ENCODE measurements at regions not wholly inside any gene's neighbourhood (a gene's known extent, or its start where the extent isn't known, plus 50 kb on each side); places are given as distances from the start of the nearest gene placed in this dataset.

DNA sequence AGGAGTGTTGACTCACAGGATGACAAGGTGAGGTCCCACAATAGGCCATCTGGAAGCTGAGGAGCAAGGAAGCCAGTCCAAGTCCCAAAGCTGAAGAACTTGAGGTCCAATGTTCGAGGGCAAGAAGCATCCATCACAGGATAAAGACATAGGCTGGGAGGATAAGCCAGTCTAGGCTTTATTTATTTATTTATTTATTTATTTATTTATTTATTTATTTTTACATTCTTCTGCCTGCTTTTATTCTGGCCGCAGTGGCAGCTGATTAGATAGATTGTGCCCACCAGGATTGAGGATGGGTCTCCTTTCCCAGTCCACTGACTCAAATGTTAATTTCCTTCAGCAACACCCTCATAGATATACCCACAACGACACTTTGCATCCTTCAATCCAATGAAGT, 472.2 kb upstream of the DPPA4 start:
- DNase-seq (ENCODE audit: low read depth): no peak
- Histone ChIP-seq H3K4me3 (ENCODE audit: low read depth, low read length) (no peak overlapping the region), H3K36me3 (ENCODE audit: control insufficient read depth, insufficient read depth, low read length) (no peaks in the 10 kb centered on the region), H3K27me3 (ENCODE audit: control insufficient read depth, insufficient read depth, low read length) (no peaks in the 10 kb centered on the region)
- FAIRE-seq: no peak
- TF ChIP-seq, protein P1, sequence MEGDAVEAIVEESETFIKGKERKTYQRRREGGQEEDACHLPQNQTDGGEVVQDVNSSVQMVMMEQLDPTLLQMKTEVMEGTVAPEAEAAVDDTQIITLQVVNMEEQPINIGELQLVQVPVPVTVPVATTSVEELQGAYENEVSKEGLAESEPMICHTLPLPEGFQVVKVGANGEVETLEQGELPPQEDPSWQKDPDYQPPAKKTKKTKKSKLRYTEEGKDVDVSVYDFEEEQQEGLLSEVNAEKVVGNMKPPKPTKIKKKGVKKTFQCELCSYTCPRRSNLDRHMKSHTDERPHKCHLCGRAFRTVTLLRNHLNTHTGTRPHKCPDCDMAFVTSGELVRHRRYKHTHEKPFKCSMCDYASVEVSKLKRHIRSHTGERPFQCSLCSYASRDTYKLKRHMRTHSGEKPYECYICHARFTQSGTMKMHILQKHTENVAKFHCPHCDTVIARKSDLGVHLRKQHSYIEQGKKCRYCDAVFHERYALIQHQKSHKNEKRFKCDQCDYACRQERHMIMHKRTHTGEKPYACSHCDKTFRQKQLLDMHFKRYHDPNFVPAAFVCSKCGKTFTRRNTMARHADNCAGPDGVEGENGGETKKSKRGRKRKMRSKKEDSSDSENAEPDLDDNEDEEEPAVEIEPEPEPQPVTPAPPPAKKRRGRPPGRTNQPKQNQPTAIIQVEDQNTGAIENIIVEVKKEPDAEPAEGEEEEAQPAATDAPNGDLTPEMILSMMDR (IDR thresholded peaks at IDR 0.05; ENCODE audit: insufficient read depth, low read length, severe bottlenecking): no peak

DNA sequence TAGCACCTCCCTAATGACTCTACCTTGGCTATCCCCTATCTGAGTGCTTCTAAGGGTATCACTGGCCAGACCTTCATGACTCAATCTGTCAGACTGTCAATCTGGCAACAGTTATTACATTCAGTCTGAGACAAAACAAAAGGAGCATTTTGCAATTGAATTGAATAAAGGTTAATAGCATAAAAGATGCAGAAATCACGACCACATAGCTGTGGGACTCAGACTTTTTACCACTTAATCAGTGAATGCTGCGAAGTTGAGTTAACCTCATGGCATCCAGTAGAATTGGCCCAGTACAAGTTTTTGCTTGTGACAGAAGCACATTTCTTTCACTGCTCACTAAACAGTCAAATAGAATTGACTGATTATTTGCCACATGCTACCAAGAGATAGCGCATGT, 480.7 kb upstream of the DPPA4 start:
- FAIRE-seq (no peak), DNase-seq (ENCODE audit: low read depth) (no peak)
- Histone ChIP-seq H3K36me3 (ENCODE audit: control insufficient read depth, insufficient read depth, low read length) (no peaks in the 10 kb centered on the region), H3K4me3 (ENCODE audit: low read depth, low read length) (no peak overlapping the region), H3K27me3 (ENCODE audit: control insufficient read depth, insufficient read depth, low read length) (no peaks in the 10 kb centered on the region)
- TF ChIP-seq, protein P1 (IDR thresholded peaks at IDR 0.05; ENCODE audit: insufficient read depth, low read length, severe bottlenecking): no peak

DNA sequence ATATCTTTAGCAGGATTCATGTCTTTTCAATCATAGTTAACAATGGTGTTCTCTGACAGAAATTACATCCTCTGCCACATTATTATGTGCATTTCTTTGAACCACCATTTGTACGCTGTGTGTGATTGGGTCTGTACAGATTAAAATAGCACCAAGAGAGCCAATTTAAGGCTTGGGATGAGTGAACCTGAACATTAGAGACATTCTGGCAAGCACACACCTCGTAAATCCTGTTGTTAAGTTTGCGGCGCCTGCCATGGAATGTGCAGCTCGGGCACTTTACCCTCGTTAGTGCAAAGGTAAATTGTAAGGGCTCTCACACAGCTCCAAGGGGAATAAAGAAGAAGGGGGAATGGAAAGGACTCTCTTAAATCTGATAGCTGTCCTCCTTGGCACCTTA, 482.4 kb upstream of the DPPA4 start:
- Histone ChIP-seq H3K36me3 (ENCODE audit: control insufficient read depth, insufficient read depth, low read length) (no peaks in the 10 kb centered on the region), H3K4me3 (ENCODE audit: low read depth, low read length) (no peak overlapping the region), H3K27me3 (ENCODE audit: control insufficient read depth, insufficient read depth, low read length) (no peaks in the 10 kb centered on the region)
- FAIRE-seq: no peak
- TF ChIP-seq, protein P1 (IDR thresholded peaks at IDR 0.05; ENCODE audit: insufficient read depth, low read length, severe bottlenecking): no peak
- no peak for DNase-seq (ENCODE audit: low read depth)

DNA sequence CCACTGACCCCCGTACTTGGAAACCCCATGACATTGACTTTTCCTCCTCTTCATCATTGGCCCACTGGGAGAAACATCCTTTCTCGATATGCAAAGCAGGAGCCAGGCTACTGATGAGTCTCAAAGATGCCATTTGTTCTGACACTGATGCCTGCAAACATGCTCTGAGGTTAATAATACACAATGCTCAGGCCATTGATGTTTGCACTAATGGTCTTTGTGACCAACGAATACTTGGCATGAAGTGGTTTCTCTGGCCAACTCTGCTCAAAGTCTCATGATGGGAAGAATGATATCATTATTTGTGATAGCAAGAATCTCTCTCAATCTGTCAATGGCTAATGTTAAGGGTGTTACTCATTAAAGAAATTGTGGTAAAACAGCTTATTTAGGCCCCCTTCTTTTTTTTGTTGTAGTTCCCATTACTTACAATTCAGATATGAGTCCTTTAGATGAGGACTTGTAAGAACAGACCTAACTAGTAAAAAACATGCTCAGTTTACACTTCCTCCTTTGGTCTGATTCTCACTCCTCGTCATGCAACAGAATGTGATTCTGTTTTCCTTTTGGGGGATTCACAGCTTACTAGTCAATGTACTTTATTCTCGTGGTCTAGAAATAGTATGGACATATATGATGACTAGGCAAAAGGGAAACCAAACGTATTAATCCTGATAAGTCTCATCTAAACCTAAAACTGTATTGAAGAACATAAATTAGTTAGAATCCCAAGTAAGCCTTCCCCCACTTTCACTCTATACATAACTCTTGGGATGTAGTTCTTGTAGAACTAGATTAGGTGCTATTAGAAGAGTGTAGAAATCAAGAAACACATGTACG, 488.8 kb upstream of the DPPA4 start:
- TF ChIP-seq, protein P1 (IDR thresholded peaks at IDR 0.05; ENCODE audit: insufficient read depth, low read length, severe bottlenecking): no peak
- H3K4me3 ChIP-seq (ENCODE audit: low read depth, low read length): no peak overlapping the region
- no peak for DNase-seq (ENCODE audit: low read depth)
- H3K36me3 ChIP-seq (ENCODE audit: control insufficient read depth, insufficient read depth, low read length): no peaks in the 10 kb centered on the region
- no peaks in the 10 kb centered on the region for H3K27me3 ChIP-seq (ENCODE audit: control insufficient read depth, insufficient read depth, low read length)
- FAIRE-seq: no peak

DNA sequence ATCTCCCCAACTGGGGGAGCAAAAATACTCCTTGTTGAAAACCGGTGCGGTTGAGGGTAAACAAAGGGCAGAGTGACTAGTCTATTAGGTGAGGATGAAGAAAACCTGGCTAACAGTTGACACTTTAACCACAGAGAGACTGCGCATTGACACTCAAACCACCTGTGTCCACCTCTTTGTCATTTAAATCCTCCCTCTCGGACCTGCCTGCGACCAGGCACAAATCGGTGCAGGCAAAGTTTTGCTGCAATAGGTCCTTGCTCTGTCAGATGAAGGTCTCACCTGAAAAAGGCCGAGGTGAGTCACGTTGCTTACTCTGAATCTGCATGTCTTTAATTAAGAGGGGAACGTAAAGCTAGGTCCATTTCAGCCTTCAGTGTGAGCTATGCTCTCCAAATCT, 494.1 kb upstream of the DPPA4 start:
- DNase-seq (ENCODE audit: low read depth) (no peak), FAIRE-seq (no peak)
- Histone ChIP-seq H3K27me3 (ENCODE audit: control insufficient read depth, insufficient read depth, low read length) (no peaks in the 10 kb centered on the region), H3K36me3 (ENCODE audit: control insufficient read depth, insufficient read depth, low read length) (no peaks in the 10 kb centered on the region), H3K4me3 (ENCODE audit: low read depth, low read length) (no peak overlapping the region)
- TF ChIP-seq, protein P1 (IDR thresholded peaks at IDR 0.05; ENCODE audit: insufficient read depth, low read length, severe bottlenecking): no peak

DNA sequence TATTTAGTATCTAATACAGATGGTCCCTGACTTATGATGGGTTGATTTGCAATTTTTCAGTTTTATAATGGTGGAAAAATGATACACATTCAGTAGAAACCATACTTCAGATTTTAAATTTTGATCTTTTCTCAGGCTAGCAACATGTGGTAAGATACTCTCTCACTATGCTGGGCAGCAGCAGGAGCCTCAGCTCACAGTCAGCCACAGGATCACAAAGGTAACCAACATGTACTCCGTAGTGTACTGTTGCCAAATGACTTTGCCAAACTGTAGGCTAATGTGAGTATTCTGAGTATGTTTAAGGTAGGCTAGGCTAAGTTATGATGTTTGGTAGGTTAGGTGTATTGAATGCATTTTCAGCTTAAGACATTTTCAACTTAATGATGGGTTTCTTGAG, 498.6 kb upstream of the DPPA4 start:
- DNase-seq (ENCODE audit: low read depth) (no peak), FAIRE-seq (no peak)
- no peak overlapping the region for H3K4me3 ChIP-seq (ENCODE audit: low read depth, low read length)
- TF ChIP-seq, protein P1 (IDR thresholded peaks at IDR 0.05; ENCODE audit: insufficient read depth, low read length, severe bottlenecking): no peak
- no peaks in the 10 kb centered on the region for H3K36me3 ChIP-seq (ENCODE audit: control insufficient read depth, insufficient read depth, low read length)
- H3K27me3 ChIP-seq (ENCODE audit: control insufficient read depth, insufficient read depth, low read length): no peaks in the 10 kb centered on the region

All from bronchial epithelial cell (primary cell).